HEK293 (cell line): ENCODE measurements at regions not wholly inside any gene's neighbourhood (a gene's known extent, or its start where the extent isn't known, plus 50 kb on each side); places are given as distances from the start of the nearest gene placed in this dataset.

ENCODE experiments used
- CTCF ChIA-PET: fragments of 350-600 bp; formaldehyde crosslinking; extraction: SDS; loops from one replicate; lab custom pipeline; 2021; ENCODE audit warnings: antibody characterized with exemption; lab: Yijun Ruan, JAX
- POLR2A ChIA-PET: fragments of 300-600 bp; formaldehyde crosslinking; extraction: SDS; loops from one replicate; lab custom pipeline; 2020; ENCODE audit warnings: antibody characterized with exemption, inconsistent platforms; lab: Yijun Ruan, JAX
- H3K27ac ChIP-seq: fragments of 200-500 bp; sonication (Bioruptor generic); 2 replicates; pipeline ENCODE4 v1.5.1; 2014; ENCODE audit warnings: low read depth, low read length, control low read depth, inconsistent platforms; ENCODE audit errors: extremely low read depth
- H3K36me3 ChIP-seq, 2 experiments: fragments of 200-500 bp in 1 of 2; sonication (Bioruptor generic) in 1 of 2; 1 replicate in 1 of 2; 2 replicates in 1 of 2; pipeline ENCODE4 v1.5.1; 2014 to 2017; ENCODE audit warnings: inconsistent platforms in 2 of 2, low read length in 2 of 2; ENCODE audit not compliant: control insufficient read depth in 2 of 2, insufficient read depth in 1 of 2
- H3K4me1 ChIP-seq: fragments of 200-500 bp; sonication (Bioruptor generic); 2 replicates; pipeline ENCODE4 v1.5.1; 2014; ENCODE audit warnings: mild to moderate bottlenecking, low read length, inconsistent platforms; ENCODE audit not compliant: control insufficient read depth, insufficient read depth
- H3K4me3 ChIP-seq: 2 replicates; pipeline ENCODE4 v1.5.1; 2011; ENCODE audit warnings: low read depth, mild to moderate bottlenecking, control low read depth, low read length, moderate library complexity
- H3K9me3 ChIP-seq: fragments of 200-500 bp; sonication (Bioruptor generic); 2 replicates; pipeline ENCODE4 v1.5.1; 2014; ENCODE audit warnings: low read depth, low read length, inconsistent platforms; ENCODE audit not compliant: control insufficient read depth, insufficient read depth
- BCL11B ChIP-seq: fragments of 450-650 bp; formaldehyde crosslinking; IDR thresholded peaks from 2 replicates; pipeline ENCODE4 v1.5.1; 2016; ENCODE audit warnings: low read depth, missing biosample characterization, missing genetic modification characterization
- EGR2 ChIP-seq: fragments of 450-650 bp; formaldehyde crosslinking; IDR thresholded peaks from 2 replicates; pipeline ENCODE4 v1.5.1; 2016; ENCODE audit warnings: low read depth, missing biosample characterization, missing genetic modification characterization
- GFI1B ChIP-seq: fragments of 450-650 bp; formaldehyde crosslinking; IDR thresholded peaks from 2 replicates; pipeline ENCODE4 v1.5.1; 2016; ENCODE audit warnings: missing biosample characterization, missing genetic modification characterization
- GLIS2 ChIP-seq: fragments of 450-650 bp; formaldehyde crosslinking; IDR thresholded peaks from 2 replicates; pipeline ENCODE4 v1.5.1; 2016; ENCODE audit warnings: missing biosample characterization, missing genetic modification characterization
- KLF10 ChIP-seq: fragments of 450-650 bp; IDR thresholded peaks from 2 replicates; pipeline ENCODE4 v1.5.1; 2018; ENCODE audit warnings: missing biosample characterization, mild to moderate bottlenecking, missing genetic modification characterization
- KLF8 ChIP-seq: fragments of 450-650 bp; formaldehyde crosslinking; IDR thresholded peaks from 2 replicates; pipeline ENCODE4 v1.5.1; 2016; ENCODE audit warnings: missing biosample characterization, missing genetic modification characterization
- KLF9 ChIP-seq: fragments of 450-650 bp; formaldehyde crosslinking; IDR thresholded peaks from 2 replicates; pipeline ENCODE4 v1.5.1; 2016; ENCODE audit warnings: missing biosample characterization, missing genetic modification characterization, low read depth
- MEIS1 ChIP-seq: sonication (generic); formaldehyde crosslinking; IDR thresholded peaks from 2 replicates; pipeline ENCODE4 v1.8.1; 2022; ENCODE audit warnings: missing genetic modification reagents, mild to moderate bottlenecking, borderline replicate concordance
- ZFP3 ChIP-seq: fragments of 450-650 bp; formaldehyde crosslinking; IDR thresholded peaks from 2 replicates; pipeline ENCODE4 v1.5.1; 2016; ENCODE audit warnings: low read depth, missing biosample characterization, missing genetic modification characterization
- ZFP69B ChIP-seq: fragments of 450-650 bp; formaldehyde crosslinking; IDR thresholded peaks from 2 replicates; pipeline ENCODE4 v1.5.1; 2016; ENCODE audit warnings: missing biosample characterization, missing genetic modification characterization
- ZNF10 ChIP-seq: fragments of 450-650 bp; formaldehyde crosslinking; IDR thresholded peaks from 2 replicates; pipeline ENCODE4 v1.5.1; 2017; ENCODE audit warnings: missing biosample characterization, missing genetic modification characterization
- ZNF114 ChIP-seq: fragments of 450-650 bp; formaldehyde crosslinking; IDR thresholded peaks from 2 replicates; pipeline ENCODE4 v1.5.0; 2017; ENCODE audit warnings: missing biosample characterization, missing genetic modification characterization
- ZNF23 ChIP-seq: fragments of 450-650 bp; formaldehyde crosslinking; IDR thresholded peaks from 2 replicates; pipeline ENCODE4 v1.5.1; 2016; ENCODE audit warnings: missing biosample characterization, missing genetic modification characterization, borderline replicate concordance
- ZNF311 ChIP-seq: fragments of 450-650 bp; formaldehyde crosslinking; IDR thresholded peaks from 2 replicates; pipeline ENCODE4 v1.5.1; 2017; ENCODE audit warnings: missing biosample characterization, missing genetic modification characterization, borderline replicate concordance
- ZNF571 ChIP-seq: fragments of 450-650 bp; formaldehyde crosslinking; IDR thresholded peaks from 2 replicates; pipeline ENCODE4 v1.5.0; 2017; ENCODE audit warnings: missing biosample characterization, missing genetic modification characterization
- ZNF610 ChIP-seq: fragments of 450-650 bp; formaldehyde crosslinking; IDR thresholded peaks from 2 replicates; pipeline ENCODE4 v1.5.1; 2016; ENCODE audit warnings: missing biosample characterization, missing genetic modification characterization, borderline replicate concordance
- ZNF776 ChIP-seq: fragments of 450-650 bp; formaldehyde crosslinking; IDR thresholded peaks from 2 replicates; pipeline ENCODE4 v1.5.0; 2017; ENCODE audit warnings: missing biosample characterization, missing genetic modification characterization, borderline replicate concordance
- ZNF785 ChIP-seq: fragments of 450-650 bp; formaldehyde crosslinking; IDR thresholded peaks from 2 replicates; pipeline ENCODE4 v1.5.1; 2016; ENCODE audit warnings: missing biosample characterization, missing genetic modification characterization
- ZNF792 ChIP-seq: fragments of 450-650 bp; formaldehyde crosslinking; IDR thresholded peaks from 2 replicates; pipeline ENCODE4 v1.5.1; 2016; ENCODE audit warnings: missing biosample characterization, missing genetic modification characterization
- ZNF830 ChIP-seq: fragments of 450-650 bp; IDR thresholded peaks from 2 replicates; pipeline ENCODE4 v1.5.0; 2018; ENCODE audit warnings: missing biosample characterization, missing genetic modification characterization, low read depth, mild to moderate bottlenecking, moderate library complexity
- TF ChIP-seq, protein P1 (sequence below): fragments of 450-650 bp; formaldehyde crosslinking; conservative IDR thresholded peaks from 2 replicates; pipeline ENCODE4 v1.5.1; 2016; ENCODE audit warnings: low read depth, missing biosample characterization, missing genetic modification characterization
- TF ChIP-seq, protein P2 (sequence below): fragments of 450-650 bp; IDR thresholded peaks from 2 replicates; pipeline ENCODE4 v1.5.1; 2018; ENCODE audit warnings: missing biosample characterization, missing genetic modification characterization
- TF ChIP-seq, protein P3 (sequence below): fragments of 450-650 bp; formaldehyde crosslinking; IDR thresholded peaks from 2 replicates; pipeline ENCODE4 v1.5.1; 2016; ENCODE audit warnings: missing biosample characterization, missing genetic modification characterization
- TF ChIP-seq, protein P4 (sequence below): fragments of 450-650 bp; formaldehyde crosslinking; IDR thresholded peaks from 2 replicates; pipeline ENCODE4; 2016; ENCODE audit warnings: missing biosample characterization, missing genetic modification characterization

DNA sequence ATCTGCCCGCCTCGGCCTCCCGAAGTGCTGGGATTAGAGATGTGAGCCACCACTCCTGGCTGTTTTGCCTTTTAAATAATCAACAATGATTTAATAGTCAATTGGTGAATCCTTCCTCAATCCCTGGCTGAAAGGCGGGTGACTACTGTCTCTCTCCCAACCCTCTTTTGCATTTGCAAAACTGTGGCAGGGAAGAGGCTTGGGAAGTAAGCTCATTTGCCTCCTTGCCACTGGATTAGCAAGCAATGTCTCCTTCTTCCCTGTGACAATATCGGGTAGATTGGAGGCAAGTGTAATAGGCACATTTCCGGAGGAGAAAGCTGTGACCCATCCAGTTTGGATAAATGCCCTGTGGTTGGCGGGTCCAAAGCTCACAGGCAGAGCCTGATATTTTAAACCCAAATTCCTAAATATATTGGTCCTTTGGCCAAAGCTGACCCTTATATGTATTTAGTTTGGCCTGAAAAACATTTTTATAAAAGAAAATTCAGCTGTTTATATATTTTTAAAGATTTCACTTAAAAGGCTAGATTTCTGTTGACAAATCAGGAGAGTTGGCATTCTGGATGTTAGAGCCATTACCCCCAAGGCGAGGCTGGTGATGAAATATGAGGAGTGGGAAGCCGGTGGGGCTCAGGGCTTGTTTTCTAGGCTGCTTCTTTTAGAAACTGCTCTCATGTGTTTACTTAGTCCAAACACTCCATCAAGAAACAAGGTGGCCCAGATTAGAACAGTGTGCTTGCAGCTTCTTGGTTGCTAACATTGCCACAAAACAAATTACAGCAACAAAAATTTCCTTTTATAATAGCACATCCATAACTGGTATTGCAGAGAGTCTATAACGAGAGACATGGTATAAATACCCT lies 646.9 kb upstream of the TMEM132C start:
- ChIA-PET CTCF (interaction anchor here (0.7 kb wide), 1 partner anchor 58 kb away, joined by 4 read pairs; no protein-coding TSS in a partner anchor), POLR2A (no interaction called here)
- TF ChIP-seq KLF8 (no peak), MEIS1 (CRISPR knock-in tag) (no peak), GFI1B (tag by site-specific recombination) (no peak), ZNF792 (no peak), ZNF571 (tag by site-specific recombination) (no peak), ZNF114 (tag by site-specific recombination) (no peak)
- Histone ChIP-seq H3K27ac (no peak overlapping the region), H3K4me3 (no peak overlapping the region), H3K9me3 (no peaks in the 10 kb centered on the region), H3K36me3 (no peaks in the 10 kb centered on the region), H3K4me1 (no peaks in the 10 kb centered on the region)

DNA sequence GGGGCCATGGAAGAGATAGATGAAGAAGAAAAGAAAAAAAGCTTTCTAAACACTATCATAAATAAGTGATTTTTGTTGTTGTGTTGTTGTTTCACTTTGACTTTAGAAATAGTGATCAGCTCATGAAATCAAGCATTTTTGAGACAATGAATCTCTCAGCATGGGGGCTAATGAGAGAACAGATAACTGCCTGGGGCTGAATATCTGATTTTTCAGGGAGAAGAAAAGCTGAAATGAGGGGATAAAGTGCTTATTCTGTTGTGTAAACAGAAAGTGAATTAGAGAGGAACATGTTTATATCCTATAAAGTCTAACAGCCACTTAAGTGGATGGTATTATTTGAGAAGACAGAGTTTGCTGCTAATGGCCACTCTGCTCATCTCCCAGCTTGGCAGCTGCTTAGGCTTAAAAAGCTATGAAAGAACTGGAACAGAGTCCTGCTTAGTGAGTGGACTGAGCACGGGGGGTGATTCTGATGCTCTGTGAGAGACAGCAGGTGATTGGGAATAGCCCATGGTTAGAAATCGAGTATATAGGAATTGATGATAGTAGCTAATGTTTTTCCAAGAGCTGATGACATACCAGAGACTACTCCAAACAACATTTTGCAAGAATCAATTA lies 646.1 kb upstream of the TMEM132C start:
- TF ChIP-seq, protein P1, sequence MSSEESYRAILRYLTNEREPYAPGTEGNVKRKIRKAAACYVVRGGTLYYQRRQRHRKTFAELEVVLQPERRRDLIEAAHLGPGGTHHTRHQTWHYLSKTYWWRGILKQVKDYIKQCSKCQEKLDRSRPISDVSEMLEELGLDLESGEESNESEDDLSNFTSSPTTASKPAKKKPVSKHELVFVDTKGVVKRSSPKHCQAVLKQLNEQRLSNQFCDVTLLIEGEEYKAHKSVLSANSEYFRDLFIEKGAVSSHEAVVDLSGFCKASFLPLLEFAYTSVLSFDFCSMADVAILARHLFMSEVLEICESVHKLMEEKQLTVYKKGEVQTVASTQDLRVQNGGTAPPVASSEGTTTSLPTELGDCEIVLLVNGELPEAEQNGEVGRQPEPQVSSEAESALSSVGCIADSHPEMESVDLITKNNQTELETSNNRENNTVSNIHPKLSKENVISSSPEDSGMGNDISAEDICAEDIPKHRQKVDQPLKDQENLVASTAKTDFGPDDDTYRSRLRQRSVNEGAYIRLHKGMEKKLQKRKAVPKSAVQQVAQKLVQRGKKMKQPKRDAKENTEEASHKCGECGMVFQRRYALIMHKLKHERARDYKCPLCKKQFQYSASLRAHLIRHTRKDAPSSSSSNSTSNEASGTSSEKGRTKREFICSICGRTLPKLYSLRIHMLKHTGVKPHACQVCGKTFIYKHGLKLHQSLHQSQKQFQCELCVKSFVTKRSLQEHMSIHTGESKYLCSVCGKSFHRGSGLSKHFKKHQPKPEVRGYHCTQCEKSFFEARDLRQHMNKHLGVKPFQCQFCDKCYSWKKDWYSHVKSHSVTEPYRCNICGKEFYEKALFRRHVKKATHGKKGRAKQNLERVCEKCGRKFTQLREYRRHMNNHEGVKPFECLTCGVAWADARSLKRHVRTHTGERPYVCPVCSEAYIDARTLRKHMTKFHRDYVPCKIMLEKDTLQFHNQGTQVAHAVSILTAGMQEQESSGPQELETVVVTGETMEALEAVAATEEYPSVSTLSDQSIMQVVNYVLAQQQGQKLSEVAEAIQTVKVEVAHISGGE (tag by site-specific recombination): no peak
- no peak for TF ChIP-seq ZFP3 (tag by site-specific recombination)
- no peak for TF ChIP-seq KLF9 (tag by site-specific recombination)
- no peak for TF ChIP-seq ZNF10
- TF ChIP-seq, protein P2, sequence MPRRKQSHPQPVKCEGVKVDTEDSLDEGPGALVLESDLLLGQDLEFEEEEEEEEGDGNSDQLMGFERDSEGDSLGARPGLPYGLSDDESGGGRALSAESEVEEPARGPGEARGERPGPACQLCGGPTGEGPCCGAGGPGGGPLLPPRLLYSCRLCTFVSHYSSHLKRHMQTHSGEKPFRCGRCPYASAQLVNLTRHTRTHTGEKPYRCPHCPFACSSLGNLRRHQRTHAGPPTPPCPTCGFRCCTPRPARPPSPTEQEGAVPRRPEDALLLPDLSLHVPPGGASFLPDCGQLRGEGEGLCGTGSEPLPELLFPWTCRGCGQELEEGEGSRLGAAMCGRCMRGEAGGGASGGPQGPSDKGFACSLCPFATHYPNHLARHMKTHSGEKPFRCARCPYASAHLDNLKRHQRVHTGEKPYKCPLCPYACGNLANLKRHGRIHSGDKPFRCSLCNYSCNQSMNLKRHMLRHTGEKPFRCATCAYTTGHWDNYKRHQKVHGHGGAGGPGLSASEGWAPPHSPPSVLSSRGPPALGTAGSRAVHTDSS: no peak
- no peak for TF ChIP-seq ZNF311 (tag by site-specific recombination)
- TF ChIP-seq, protein P3, sequence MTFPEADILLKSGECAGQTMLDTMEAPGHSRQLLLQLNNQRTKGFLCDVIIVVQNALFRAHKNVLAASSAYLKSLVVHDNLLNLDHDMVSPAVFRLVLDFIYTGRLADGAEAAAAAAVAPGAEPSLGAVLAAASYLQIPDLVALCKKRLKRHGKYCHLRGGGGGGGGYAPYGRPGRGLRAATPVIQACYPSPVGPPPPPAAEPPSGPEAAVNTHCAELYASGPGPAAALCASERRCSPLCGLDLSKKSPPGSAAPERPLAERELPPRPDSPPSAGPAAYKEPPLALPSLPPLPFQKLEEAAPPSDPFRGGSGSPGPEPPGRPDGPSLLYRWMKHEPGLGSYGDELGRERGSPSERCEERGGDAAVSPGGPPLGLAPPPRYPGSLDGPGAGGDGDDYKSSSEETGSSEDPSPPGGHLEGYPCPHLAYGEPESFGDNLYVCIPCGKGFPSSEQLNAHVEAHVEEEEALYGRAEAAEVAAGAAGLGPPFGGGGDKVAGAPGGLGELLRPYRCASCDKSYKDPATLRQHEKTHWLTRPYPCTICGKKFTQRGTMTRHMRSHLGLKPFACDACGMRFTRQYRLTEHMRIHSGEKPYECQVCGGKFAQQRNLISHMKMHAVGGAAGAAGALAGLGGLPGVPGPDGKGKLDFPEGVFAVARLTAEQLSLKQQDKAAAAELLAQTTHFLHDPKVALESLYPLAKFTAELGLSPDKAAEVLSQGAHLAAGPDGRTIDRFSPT (tag by site-specific recombination): no peak
- no peak for TF ChIP-seq ZNF830 (tag by site-specific recombination)
- TF ChIP-seq ZNF785 (tag by site-specific recombination): no peak
- TF ChIP-seq KLF10 (tag by site-specific recombination): no peak
- no peak for TF ChIP-seq ZNF610
- no peak for TF ChIP-seq ZNF776
- TF ChIP-seq, protein P4, sequence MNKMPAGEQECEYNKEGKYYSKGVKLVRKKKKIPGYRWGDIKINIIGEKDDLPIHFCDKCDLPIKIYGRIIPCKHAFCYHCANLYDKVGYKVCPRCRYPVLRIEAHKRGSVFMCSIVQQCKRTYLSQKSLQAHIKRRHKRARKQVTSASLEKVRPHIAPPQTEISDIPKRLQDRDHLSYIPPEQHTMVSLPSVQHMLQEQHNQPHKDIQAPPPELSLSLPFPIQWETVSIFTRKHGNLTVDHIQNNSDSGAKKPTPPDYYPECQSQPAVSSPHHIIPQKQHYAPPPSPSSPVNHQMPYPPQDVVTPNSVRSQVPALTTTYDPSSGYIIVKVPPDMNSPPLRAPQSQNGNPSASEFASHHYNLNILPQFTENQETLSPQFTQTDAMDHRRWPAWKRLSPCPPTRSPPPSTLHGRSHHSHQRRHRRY: no peak
- no peak for TF ChIP-seq EGR2 (tag by site-specific recombination)
- TF ChIP-seq GLIS2 (tag by site-specific recombination): no peak
- TF ChIP-seq ZNF23 (tag by site-specific recombination): no peak
- no peak for TF ChIP-seq ZFP69B (tag by site-specific recombination)
- TF ChIP-seq BCL11B (tag by site-specific recombination): no peak
- ChIA-PET POLR2A (no interaction called here), CTCF (interaction anchor here (0.7 kb wide), 1 partner anchor 57 kb away, joined by 4 read pairs; no protein-coding TSS in a partner anchor)
- no peaks in the 10 kb centered on the region for H3K4me1 ChIP-seq
- no peaks in the 10 kb centered on the region for H3K36me3 ChIP-seq
- H3K27ac ChIP-seq: no peak overlapping the region
- no peaks in the 10 kb centered on the region for H3K9me3 ChIP-seq
- H3K4me3 ChIP-seq: no peak overlapping the region
